Hepatocyte (in vitro differentiated cells): ENCODE measurements at regions not wholly inside any gene's neighbourhood (a gene's known extent, or its start where the extent isn't known, plus 50 kb on each side); places are given as distances from the start of the nearest gene placed in this dataset.

Source experiments
- DNase-seq: peaks from one replicate; pipeline ENCODE4 v3.0.0-alpha.2; 2016; ENCODE audit warnings: low spot score
- H2AFZ ChIP-seq: fragments of 200-600 bp; sonication (generic); 2 replicates; pipeline ENCODE4 v1.6.0; 2016; ENCODE audit warnings: antibody characterized with exemption, mild to moderate bottlenecking
- H3K27ac ChIP-seq: fragments of 200-600 bp; sonication (generic); 2 replicates; pipeline ENCODE4 v1.5.1; 2016; ENCODE audit warnings: mild to moderate bottlenecking
- H3K27me3 ChIP-seq: fragments of 200-600 bp; sonication (generic); 2 replicates; pipeline ENCODE4 v1.6.1; 2016
- H3K36me3 ChIP-seq: fragments of 200-600 bp; sonication (generic); replicated peaks from 2 replicates; pipeline ENCODE4 v1.5.1; 2016; ENCODE audit warnings: low read depth; ENCODE audit not compliant: insufficient read depth
- H3K4me1 ChIP-seq: fragments of 200-600 bp; sonication (generic); 2 replicates; pipeline ENCODE4 v1.5.1; 2016; ENCODE audit warnings: mild to moderate bottlenecking, moderate library complexity; ENCODE audit not compliant: insufficient read depth
- H3K4me2 ChIP-seq: fragments of 200-600 bp; sonication (generic); 2 replicates; pipeline ENCODE4 v1.6.0; 2016
- H3K4me3 ChIP-seq: fragments of 200-600 bp; sonication (generic); 2 replicates; pipeline ENCODE4 v1.5.1; 2016; ENCODE audit warnings: mild to moderate bottlenecking
- H3K79me2 ChIP-seq: fragments of 200-600 bp; sonication (generic); 2 replicates; pipeline ENCODE4 v1.6.0; 2017; ENCODE audit warnings: mild to moderate bottlenecking
- H3K9me2 ChIP-seq: fragments of 200-600 bp; sonication (generic); replicated peaks from 2 replicates; pipeline ENCODE4 v1.6.0; 2017; ENCODE audit warnings: mild to moderate bottlenecking; ENCODE audit not compliant: insufficient read depth
- H3K9me3 ChIP-seq: fragments of 200-600 bp; sonication (generic); 2 replicates; pipeline ENCODE4 v1.5.1; 2016; ENCODE audit warnings: low read depth, mild to moderate bottlenecking
- H4K20me1 ChIP-seq: fragments of 200-600 bp; sonication (generic); 2 replicates; pipeline ENCODE4 v1.6.0; 2016; ENCODE audit warnings: mild to moderate bottlenecking; ENCODE audit not compliant: insufficient read depth, poor library complexity, severe bottlenecking
- EZH2 ChIP-seq: fragments of 200-600 bp; sonication (generic); IDR thresholded peaks from 2 replicates; pipeline ENCODE4 v1.6.1; 2016; ENCODE audit warnings: antibody characterized with exemption, mild to moderate bottlenecking, borderline replicate concordance
- EZH2phosphoT487 ChIP-seq: fragments of 200-600 bp; sonication (generic); IDR thresholded peaks from one replicate; pipeline ENCODE4 v1.6.1; 2018; ENCODE audit warnings: antibody characterized with exemption, mild to moderate bottlenecking, low read depth, moderate library complexity; ENCODE audit not compliant: unreplicated experiment, severe bottlenecking
- WGBS: methylation state at CpG from one replicate; pipeline ENCODE4 v1.1.6; 2016; ENCODE audit warnings: low lambda C conversion rate; ENCODE audit errors: missing lambda C conversion rate; 5-methylcytosine and 5-hydroxymethylcytosine counted together
- TF ChIP-seq, protein P1 (sequence below): fragments of 200-600 bp; sonication (generic); IDR thresholded peaks from 2 replicates; pipeline ENCODE4 v1.5.1; 2016; ENCODE audit warnings: antibody characterized with exemption, mild to moderate bottlenecking; ENCODE audit not compliant: poor library complexity

DNA sequence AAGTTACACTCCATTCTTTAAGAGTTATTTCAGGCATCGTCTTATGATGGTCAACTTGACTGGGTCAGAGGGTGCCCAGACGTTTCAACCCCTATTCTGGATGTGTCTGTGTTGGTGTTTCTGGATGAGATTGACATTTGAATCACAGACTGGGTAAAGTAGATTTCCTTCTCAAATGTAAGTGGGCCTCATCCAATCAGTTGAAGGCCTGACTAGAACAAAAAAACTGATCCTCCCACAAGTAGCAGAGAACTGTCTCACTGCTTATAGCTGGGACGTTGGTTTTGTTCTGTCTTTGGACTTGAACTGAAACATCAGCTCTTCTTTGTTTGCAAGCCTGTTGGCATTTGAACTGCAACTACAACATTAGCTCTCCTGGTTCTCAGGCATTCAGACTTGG lies 76.3 kb upstream of the LYZL1 start:
- H3K4me2 ChIP-seq = no peak overlapping the region
- no peaks in the 10 kb centered on the region for H3K36me3 ChIP-seq
- H3K9me2 ChIP-seq = no peaks in the 10 kb centered on the region
- no peak overlapping the region for H3K4me3 ChIP-seq
- H3K79me2 ChIP-seq = no peaks in the 10 kb centered on the region
- H2AFZ ChIP-seq = no peak overlapping the region
- H3K9me3 ChIP-seq = no peaks in the 10 kb centered on the region
- no peaks in the 10 kb centered on the region for H3K27me3 ChIP-seq
- TF ChIP-seq EZH2phosphoT487 (no peak), EZH2 (no peak)
- TF ChIP-seq, protein P1, sequence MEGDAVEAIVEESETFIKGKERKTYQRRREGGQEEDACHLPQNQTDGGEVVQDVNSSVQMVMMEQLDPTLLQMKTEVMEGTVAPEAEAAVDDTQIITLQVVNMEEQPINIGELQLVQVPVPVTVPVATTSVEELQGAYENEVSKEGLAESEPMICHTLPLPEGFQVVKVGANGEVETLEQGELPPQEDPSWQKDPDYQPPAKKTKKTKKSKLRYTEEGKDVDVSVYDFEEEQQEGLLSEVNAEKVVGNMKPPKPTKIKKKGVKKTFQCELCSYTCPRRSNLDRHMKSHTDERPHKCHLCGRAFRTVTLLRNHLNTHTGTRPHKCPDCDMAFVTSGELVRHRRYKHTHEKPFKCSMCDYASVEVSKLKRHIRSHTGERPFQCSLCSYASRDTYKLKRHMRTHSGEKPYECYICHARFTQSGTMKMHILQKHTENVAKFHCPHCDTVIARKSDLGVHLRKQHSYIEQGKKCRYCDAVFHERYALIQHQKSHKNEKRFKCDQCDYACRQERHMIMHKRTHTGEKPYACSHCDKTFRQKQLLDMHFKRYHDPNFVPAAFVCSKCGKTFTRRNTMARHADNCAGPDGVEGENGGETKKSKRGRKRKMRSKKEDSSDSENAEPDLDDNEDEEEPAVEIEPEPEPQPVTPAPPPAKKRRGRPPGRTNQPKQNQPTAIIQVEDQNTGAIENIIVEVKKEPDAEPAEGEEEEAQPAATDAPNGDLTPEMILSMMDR = no peak
- no peaks in the 10 kb centered on the region for H3K4me1 ChIP-seq
- no peak overlapping the region for H3K27ac ChIP-seq
- WGBS = 79% methylated on average over 3 of the region's 3 CpGs
- DNase-seq = no peak
- H4K20me1 ChIP-seq = no peaks in the 10 kb centered on the region

DNA sequence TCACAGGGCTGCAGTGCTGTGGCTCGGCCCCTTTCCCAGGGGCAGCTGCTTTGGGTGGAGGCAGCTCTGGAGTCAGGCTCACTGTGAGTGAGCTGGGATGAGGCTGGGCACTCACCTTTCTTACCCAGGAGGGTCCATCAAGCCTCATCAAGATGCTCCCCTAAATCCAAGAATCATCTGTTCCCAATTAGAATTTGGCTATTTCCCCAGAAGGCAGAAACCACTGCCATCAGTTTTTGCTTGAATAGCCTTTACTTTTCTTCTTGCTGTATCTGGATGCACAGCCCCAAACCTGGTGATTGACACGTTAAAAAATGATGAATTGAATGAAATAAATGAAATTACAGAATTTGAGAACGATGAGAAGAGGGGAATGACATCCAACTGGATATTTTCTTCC lies 74.3 kb upstream of the LYZL1 start:
- Histone ChIP-seq H2AFZ (no peak overlapping the region), H3K9me3 (no peaks in the 10 kb centered on the region), H3K4me2 (no peak overlapping the region), H3K79me2 (no peaks in the 10 kb centered on the region), H3K36me3 (no peaks in the 10 kb centered on the region), H3K27ac (no peak overlapping the region), H4K20me1 (no peaks in the 10 kb centered on the region), H3K4me1 (no peaks in the 10 kb centered on the region), H3K9me2 (no peaks in the 10 kb centered on the region), H3K27me3 (no peaks in the 10 kb centered on the region), H3K4me3 (no peak overlapping the region)
- DNase-seq = no peak
- WGBS = 90% methylated on average over 3 of the region's 3 CpGs
- TF ChIP-seq, protein P1 = no peak

DNA sequence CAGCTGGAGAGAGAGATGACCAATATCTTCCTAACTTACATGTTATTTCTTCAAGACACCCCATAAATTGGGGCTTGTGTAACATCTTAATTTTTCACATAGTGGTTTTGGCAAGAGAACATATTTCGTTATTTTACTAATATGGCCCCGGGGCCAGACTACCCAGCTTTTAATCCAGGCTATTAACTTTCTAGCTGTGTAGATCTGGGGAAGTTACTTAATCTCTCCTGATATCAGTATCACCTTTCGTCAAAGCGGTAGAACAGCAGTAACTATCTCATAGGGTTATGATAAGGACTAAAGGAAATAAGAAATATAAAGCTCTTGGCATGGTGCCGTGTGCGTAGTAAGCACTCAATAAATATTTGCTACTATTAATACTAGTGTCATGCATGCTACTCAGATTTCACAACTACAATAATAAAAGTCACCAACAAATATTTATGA lies 71.6 kb upstream of the LYZL1 start:
- Histone ChIP-seq H3K36me3 (no peaks in the 10 kb centered on the region), H3K9me2 (no peaks in the 10 kb centered on the region), H3K4me1 (no peaks in the 10 kb centered on the region), H3K27me3 (no peaks in the 10 kb centered on the region), H3K27ac (no peak overlapping the region), H4K20me1 (no peaks in the 10 kb centered on the region), H2AFZ (no peak overlapping the region), H3K4me2 (no peak overlapping the region), H3K9me3 (no peaks in the 10 kb centered on the region), H3K79me2 (no peaks in the 10 kb centered on the region), H3K4me3 (no peak overlapping the region)
- 57% methylated on average over 6 of the region's 6 CpGs for WGBS
- no peak for DNase-seq
- TF ChIP-seq, protein P1 = no peak
- no peak for TF ChIP-seq EZH2phosphoT487
- TF ChIP-seq EZH2 = no peak

DNA sequence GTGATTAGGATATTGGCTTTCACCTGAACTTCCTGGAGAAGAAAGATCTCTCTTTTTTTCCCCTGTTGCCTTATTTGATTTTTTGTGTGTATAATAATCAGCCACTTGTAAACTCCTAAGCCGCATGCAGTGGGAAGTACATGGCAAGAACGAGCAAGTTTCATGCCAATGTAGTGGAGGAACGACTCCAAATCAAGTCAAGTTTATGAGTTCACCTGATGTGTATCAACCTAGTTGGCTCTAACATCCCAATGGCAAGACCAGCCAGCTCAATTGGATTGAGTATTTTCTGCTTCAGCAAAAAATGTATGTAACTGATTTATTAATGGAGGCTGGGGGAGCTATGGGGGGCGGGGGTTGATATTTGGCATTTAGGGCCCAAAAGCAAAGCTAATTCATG lies 65.5 kb upstream of the LYZL1 start:
- Histone ChIP-seq H4K20me1 (no peaks in the 10 kb centered on the region), H3K79me2 (no peaks in the 10 kb centered on the region), H3K4me3 (no peak overlapping the region), H3K27me3 (no peaks in the 10 kb centered on the region), H2AFZ (no peak overlapping the region), H3K27ac (no peak overlapping the region), H3K9me3 (no peaks in the 10 kb centered on the region), H3K36me3 (no peaks in the 10 kb centered on the region), H3K9me2 (no peaks in the 10 kb centered on the region), H3K4me2 (no peak overlapping the region), H3K4me1 (peaks cover 2% of the 10 kb centered on the region)
- no peak for DNase-seq
- TF ChIP-seq EZH2phosphoT487 = no peak
- TF ChIP-seq, protein P1 = no peak
- TF ChIP-seq EZH2 = no peak
- WGBS = 78% methylated on average over 4 of the region's 4 CpGs
